HUES48 (cell line): ENCODE measurements at regions not wholly inside any gene's neighbourhood (a gene's known extent, or its start where the extent isn't known, plus 50 kb on each side); places are given as distances from the start of the nearest gene placed in this dataset.
"Not testable (repeated sequence)": the region's sequence is repeated elsewhere in the genome, so short reads cannot be mapped to it uniquely, and the experiment has no call there.

ENCODE experiments used
- H3K27ac ChIP-seq: one replicate; pipeline ENCODE4 v1.7.0; 2013; ENCODE audit warnings: low read depth, low read length, inconsistent platforms
- H3K27me3 ChIP-seq: 2 replicates; pipeline ENCODE4 v1.6.1; 2013; ENCODE audit warnings: mild to moderate bottlenecking, low read length; ENCODE audit not compliant: control insufficient read depth, insufficient read depth
- H3K36me3 ChIP-seq: 2 replicates; pipeline ENCODE4 v1.6.1; 2013; ENCODE audit warnings: low read length; ENCODE audit not compliant: control insufficient read depth, insufficient read depth
- H3K4me1 ChIP-seq: 2 replicates; pipeline ENCODE4 v1.6.1; 2013; ENCODE audit warnings: mild to moderate bottlenecking, low read length; ENCODE audit not compliant: control insufficient read depth, insufficient read depth
- H3K4me3 ChIP-seq: 2 replicates; pipeline ENCODE4 v1.5.1; 2013; ENCODE audit warnings: mild to moderate bottlenecking, low read depth, low read length
- H3K9ac ChIP-seq: 2 replicates; pipeline ENCODE4 v1.6.1; 2013; ENCODE audit warnings: mild to moderate bottlenecking, low read depth, low read length, moderate library complexity
- H3K9me3 ChIP-seq: 2 replicates; pipeline ENCODE4 v1.6.1; 2013; ENCODE audit warnings: low read length; ENCODE audit not compliant: control insufficient read depth, insufficient read depth

GRCh38 chr15:98550363-98550762, 98.0 kb upstream of the IGF1R start:
- Histone ChIP-seq H3K4me1 (peaks cover 30% of the 10 kb centered on the region), H3K27me3 (peaks cover 28% of the 10 kb centered on the region)
- H3K36me3 ChIP-seq, H3K9me3 ChIP-seq, H3K27ac ChIP-seq, H3K4me3 ChIP-seq, H3K9ac ChIP-seq: not testable (repeated sequence)

DNA sequence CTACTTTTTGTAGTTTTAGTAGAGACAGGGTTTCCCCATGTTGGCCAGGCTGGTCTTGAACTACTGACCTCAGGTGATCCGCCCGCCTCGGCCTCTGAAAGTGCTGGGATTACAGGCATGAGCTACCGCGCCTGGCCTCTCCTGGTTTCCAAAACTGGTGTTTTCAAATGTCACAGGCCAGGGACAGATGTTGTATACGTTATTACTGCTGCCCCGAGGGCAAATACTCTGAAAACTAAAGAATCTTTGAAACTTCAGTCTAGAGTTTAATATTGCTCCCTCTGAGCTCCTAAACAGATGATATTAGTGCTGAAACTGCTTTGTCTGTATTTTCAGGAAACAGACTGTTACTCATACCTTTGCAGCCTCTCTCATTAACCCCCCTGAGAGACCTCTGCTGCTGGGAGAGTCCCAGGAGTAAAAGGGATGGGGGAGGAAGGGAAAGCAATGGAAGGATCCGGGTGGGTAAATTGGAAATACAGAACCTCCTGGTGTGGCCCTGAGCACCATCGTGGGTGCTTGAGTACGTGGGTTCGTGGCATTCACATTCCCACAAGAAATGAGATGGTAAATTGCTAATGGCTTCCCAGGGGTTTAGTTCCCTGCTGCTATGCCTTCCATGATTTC, 96.3 kb upstream of the IGF1R start:
- H3K36me3 ChIP-seq = no peaks in the 10 kb centered on the region
- peak overlapping the region; percentile 32 for H3K27ac ChIP-seq
- H3K9ac ChIP-seq = no peak overlapping the region
- H3K9me3 ChIP-seq = no peaks in the 10 kb centered on the region
- peaks cover 37% of the 10 kb centered on the region for H3K4me1 ChIP-seq
- H3K4me3 ChIP-seq = no peak overlapping the region
- peaks cover 11% of the 10 kb centered on the region for H3K27me3 ChIP-seq

- H3K27me3 ChIP-seq = no peaks in the 10 kb centered on the region
- H3K9me3 ChIP-seq = no peaks in the 10 kb centered on the region
- no peak overlapping the region for H3K4me3 ChIP-seq
- H3K4me1 ChIP-seq = peaks cover 32% of the 10 kb centered on the region
- H3K36me3 ChIP-seq = no peaks in the 10 kb centered on the region
- no peak overlapping the region for H3K27ac ChIP-seq
- no peak overlapping the region for H3K9ac ChIP-seq
Measured at GRCh38 chr15:98554272-98555172, 93.8 kb upstream of the IGF1R start.

DNA sequence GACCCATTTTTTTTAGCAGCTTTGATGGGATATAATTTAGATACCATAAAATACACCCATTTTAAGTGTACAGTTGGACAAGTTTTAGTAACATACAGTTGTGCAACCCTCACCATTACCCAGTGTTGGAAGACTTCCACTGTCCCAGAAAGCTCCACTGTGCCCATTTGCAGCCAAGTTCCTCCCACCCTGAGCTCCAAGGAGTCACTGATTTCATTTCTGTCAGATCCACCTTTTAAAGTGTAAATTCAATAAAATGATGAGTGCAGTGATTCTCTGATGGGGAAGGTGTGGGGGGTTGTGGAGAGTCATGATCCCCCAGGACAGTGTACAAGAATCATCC, 93.2 kb upstream of the IGF1R start:
- no peaks in the 10 kb centered on the region for H3K36me3 ChIP-seq
- H3K27me3 ChIP-seq = no peaks in the 10 kb centered on the region
- no peaks in the 10 kb centered on the region for H3K9me3 ChIP-seq
- H3K4me1 ChIP-seq = peaks cover 32% of the 10 kb centered on the region
- no peak overlapping the region for H3K4me3 ChIP-seq
- H3K27ac ChIP-seq = no peak overlapping the region
- no peak overlapping the region for H3K9ac ChIP-seq

DNA sequence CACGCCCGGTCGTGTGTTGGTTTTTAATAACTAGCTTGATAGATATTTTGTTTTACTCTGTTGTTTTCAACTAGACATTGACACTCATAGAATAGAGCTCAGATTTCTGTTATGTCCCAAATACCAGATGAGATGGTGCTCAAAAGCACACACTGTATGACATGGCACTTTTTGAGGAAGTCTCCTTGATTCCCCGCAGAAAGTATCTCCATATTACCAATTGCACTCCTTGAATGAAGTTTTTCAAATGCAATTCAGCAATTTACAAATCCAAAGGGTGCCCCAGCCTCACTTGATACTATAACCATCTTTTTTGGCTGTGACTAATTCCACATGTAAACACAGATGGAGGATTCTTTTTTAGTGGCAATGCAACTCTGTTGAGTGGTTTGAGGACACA, 92.0 kb upstream of the IGF1R start:
- H3K9ac ChIP-seq = no peak overlapping the region
- H3K4me3 ChIP-seq = no peak overlapping the region
- peaks cover 32% of the 10 kb centered on the region for H3K4me1 ChIP-seq
- no peaks in the 10 kb centered on the region; the same call in 1 of the 2 replicates for H3K27me3 ChIP-seq
- peak overlapping the region; percentile 40 for H3K27ac ChIP-seq
- H3K9me3 ChIP-seq = no peaks in the 10 kb centered on the region
- H3K36me3 ChIP-seq = no peaks in the 10 kb centered on the region

- no peak overlapping the region for H3K9ac ChIP-seq
- no peak overlapping the region for H3K27ac ChIP-seq
- H3K9me3 ChIP-seq = no peaks in the 10 kb centered on the region
- H3K4me1 ChIP-seq = peaks cover 14% of the 10 kb centered on the region
- H3K27me3 ChIP-seq = no peaks in the 10 kb centered on the region; the same call in 1 of the 2 replicates
- H3K4me3 ChIP-seq = no peak overlapping the region
- H3K36me3 ChIP-seq = no peaks in the 10 kb centered on the region
Measured at GRCh38 chr15:98560338-98560737, 88.0 kb upstream of the IGF1R start.

- Histone ChIP-seq H3K9ac (no peak overlapping the region), H3K36me3 (no peaks in the 10 kb centered on the region), H3K27me3 (no peaks in the 10 kb centered on the region; the same call in 1 of the 2 replicates), H3K4me3 (no peak overlapping the region), H3K4me1 (peaks cover 10% of the 10 kb centered on the region), H3K27ac (no peak overlapping the region), H3K9me3 (no peaks in the 10 kb centered on the region)
Measured at GRCh38 chr15:98561169-98561941, 87.0 kb upstream of the IGF1R start.

GRCh38 chr15:98562331-98562937, 85.9 kb upstream of the IGF1R start:
- H3K27ac ChIP-seq = no peak overlapping the region
- no peaks in the 10 kb centered on the region for H3K9me3 ChIP-seq
- H3K27me3 ChIP-seq = no peaks in the 10 kb centered on the region; the same call in 1 of the 2 replicates
- H3K4me1 ChIP-seq = no peaks in the 10 kb centered on the region
- H3K4me3 ChIP-seq = no peak overlapping the region
- no peak overlapping the region for H3K9ac ChIP-seq
- no peaks in the 10 kb centered on the region for H3K36me3 ChIP-seq

GRCh38 chr15:98565566-98565965, 82.8 kb upstream of the IGF1R start:
- Histone ChIP-seq H3K27me3 (no peaks in the 10 kb centered on the region), H3K4me3 (no peak overlapping the region), H3K4me1 (no peaks in the 10 kb centered on the region), H3K27ac (no peak overlapping the region), H3K9me3 (no peaks in the 10 kb centered on the region), H3K36me3 (no peaks in the 10 kb centered on the region), H3K9ac (no peak overlapping the region)

DNA sequence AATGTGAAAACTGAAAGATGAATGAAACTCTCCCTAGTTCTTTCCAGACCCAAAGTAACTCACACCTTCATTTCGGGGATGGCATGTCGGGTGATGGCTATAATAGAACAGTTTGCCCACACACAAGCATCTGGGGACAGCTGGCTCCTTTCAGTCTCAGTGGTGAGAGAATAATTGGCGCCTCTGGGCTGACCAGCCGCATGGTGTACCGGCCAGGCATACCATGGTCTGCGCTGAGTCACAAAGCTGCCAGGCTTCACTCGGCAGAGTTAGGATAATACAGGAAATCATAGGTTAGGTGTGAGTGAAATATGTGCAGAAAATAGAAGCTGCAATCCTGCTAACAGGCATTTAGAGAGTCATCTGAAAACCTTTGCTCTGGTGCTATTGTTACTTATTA, 80.4 kb upstream of the IGF1R start:
- no peaks in the 10 kb centered on the region for H3K36me3 ChIP-seq
- no peaks in the 10 kb centered on the region for H3K9me3 ChIP-seq
- no peak overlapping the region for H3K27ac ChIP-seq
- no peak overlapping the region for H3K4me3 ChIP-seq
- H3K9ac ChIP-seq = no peak overlapping the region
- no peaks in the 10 kb centered on the region for H3K27me3 ChIP-seq
- no peaks in the 10 kb centered on the region for H3K4me1 ChIP-seq
